GM06990 (cell line): ENCODE measurements at regions not wholly inside any gene's neighbourhood (a gene's known extent, or its start where the extent isn't known, plus 50 kb on each side); places are given as distances from the start of the nearest gene placed in this dataset.

Experiments used
- DNase-seq: peaks from one replicate; pipeline ENCODE4 v3.0.0-alpha.2; 2011; ENCODE audit not compliant: insufficient read length; ENCODE audit errors: extremely low read depth
- H3K27me3 ChIP-seq: replicated peaks from 2 replicates; pipeline ENCODE4 v1.6.0; 2011; ENCODE audit warnings: low read length; ENCODE audit not compliant: control insufficient read depth, insufficient read depth
- H3K36me3 ChIP-seq: 2 replicates; pipeline ENCODE4 v1.5.1; 2011; ENCODE audit warnings: low read length; ENCODE audit not compliant: control insufficient read depth, insufficient read depth
- H3K4me3 ChIP-seq: replicated peaks from 2 replicates; pipeline ENCODE4 v1.5.1; 2011; ENCODE audit warnings: low read depth, mild to moderate bottlenecking, control low read depth, low read length
- CTCF ChIP-seq: IDR thresholded peaks from 2 replicates; pipeline ENCODE4 v1.5.1; 2011; ENCODE audit warnings: low read length, control low read depth, mild to moderate bottlenecking, inconsistent platforms; ENCODE audit not compliant: insufficient read depth, poor library complexity, severe bottlenecking

GRCh38 chrX:2629316-2630007, 61.6 kb upstream of the CD99 start:
- no peak overlapping the region for H3K4me3 ChIP-seq
- TF ChIP-seq CTCF = no peak
- H3K27me3 ChIP-seq = no peaks in the 10 kb centered on the region
- H3K36me3 ChIP-seq = no peaks in the 10 kb centered on the region; the same call in none of the 2 replicates
- DNase-seq = no peak

GRCh38 chrX:2628751-2629315, 62.3 kb upstream of the CD99 start:
- DNase-seq = no peak
- Histone ChIP-seq H3K36me3 (no peaks in the 10 kb centered on the region; the same call in none of the 2 replicates), H3K4me3 (no peak overlapping the region), H3K27me3 (no peaks in the 10 kb centered on the region)
- no peak for TF ChIP-seq CTCF

DNA sequence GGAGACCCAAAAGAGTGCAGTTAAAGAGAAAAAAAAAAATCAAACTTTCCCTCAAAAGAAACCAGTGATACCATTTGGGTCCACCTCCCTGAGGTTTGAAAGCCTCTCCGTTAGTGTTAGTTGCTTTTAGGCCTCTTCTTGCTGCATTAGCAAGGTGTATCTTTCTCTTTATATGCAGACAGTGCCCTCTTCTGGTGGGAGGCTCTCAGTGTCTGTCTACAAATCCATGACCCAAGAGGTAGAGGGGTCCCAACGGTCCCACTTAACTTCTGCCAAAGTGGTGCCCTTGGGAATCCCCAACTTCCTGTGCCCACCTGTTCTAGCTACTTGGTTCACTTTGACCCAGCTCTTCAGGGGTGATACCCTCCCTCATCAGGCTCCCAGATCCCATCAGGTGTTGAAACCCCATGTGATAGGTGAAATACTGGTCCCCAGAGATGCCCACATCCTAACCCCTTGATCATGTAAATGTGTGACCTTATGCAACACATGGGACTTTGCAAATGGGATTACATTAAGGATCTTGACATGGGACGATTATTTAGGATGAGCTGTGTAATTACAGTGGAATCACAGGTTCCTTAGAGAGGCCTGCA, 63.7 kb upstream of the CD99 start:
- peak; percentile 79 for TF ChIP-seq CTCF
- Histone ChIP-seq H3K27me3 (no peaks in the 10 kb centered on the region), H3K4me3 (no peak overlapping the region), H3K36me3 (no peaks in the 10 kb centered on the region; the same call in none of the 2 replicates)
- DNase-seq = peak; percentile 19

DNA sequence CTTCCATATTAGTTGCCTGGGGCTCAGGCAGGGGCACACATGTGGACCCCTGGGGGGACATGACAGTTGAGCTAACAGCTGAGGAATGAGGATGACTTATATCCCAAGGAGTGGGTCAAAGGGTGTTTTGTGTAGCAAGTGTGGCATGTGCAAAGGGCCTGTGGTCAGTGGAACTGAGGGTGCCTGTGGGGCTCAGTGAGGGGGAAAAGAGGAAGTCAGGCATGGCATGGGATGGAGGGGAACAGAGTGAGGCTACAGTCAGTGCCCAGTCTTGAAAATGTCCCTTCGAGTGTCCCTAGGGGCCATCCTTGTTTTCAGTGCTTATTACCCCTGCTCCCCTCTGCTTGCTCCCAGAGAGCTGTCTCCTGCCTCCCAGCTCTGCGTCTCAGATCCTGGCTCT, 64.3 kb upstream of the CD99 start:
- TF ChIP-seq CTCF = no peak
- DNase-seq = no peak
- no peak overlapping the region for H3K4me3 ChIP-seq
- no peaks in the 10 kb centered on the region; the same call in none of the 2 replicates for H3K36me3 ChIP-seq
- no peaks in the 10 kb centered on the region for H3K27me3 ChIP-seq

DNA sequence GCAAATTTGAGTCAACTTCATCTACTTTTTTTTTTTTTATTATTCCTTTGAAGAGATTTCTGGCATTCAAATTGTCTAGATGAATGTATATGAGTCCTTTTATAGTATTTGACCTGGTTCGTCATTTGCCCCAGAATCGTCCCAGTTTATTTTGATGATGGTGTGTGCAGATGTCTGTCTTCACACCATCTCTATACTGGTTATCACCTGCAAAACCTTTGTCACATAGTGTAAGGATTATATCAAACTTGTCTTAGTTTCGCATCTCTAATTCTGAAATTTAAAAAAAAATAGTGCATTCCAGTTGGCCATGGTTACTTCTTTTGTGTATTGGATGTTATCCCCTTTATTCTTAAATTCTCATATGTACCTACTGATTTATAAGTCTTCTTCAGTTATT, 70.5 kb upstream of the CD99 start:
- no peak for DNase-seq
- Histone ChIP-seq H3K36me3 (no peaks in the 10 kb centered on the region; the same call in 1 of the 2 replicates), H3K4me3 (no peak overlapping the region), H3K27me3 (no peaks in the 10 kb centered on the region)
- no peak for TF ChIP-seq CTCF
